HepG2 (cell line): ENCODE measurements at regions not wholly inside any gene's neighbourhood (a gene's known extent, or its start where the extent isn't known, plus 50 kb on each side); places are given as distances from the start of the nearest gene placed in this dataset.

Experiments used
- ATAC-seq: fragments of 200-7000 bp; cut with Tn5 transposase; 3 replicates; pipeline ENCODE4 v1.9.1; 2020; ENCODE audit warnings: mild to moderate bottlenecking, moderate library complexity
- BruUV-seq: library from RNA; stranded (reverse); fragments of 400-500 nt; replicated peaks from 2 replicates; lab custom pipeline; 2021; lab: Mats Ljungman, UMichigan
- CTCF ChIA-PET: fragments of 300-600 bp; formaldehyde crosslinking; extraction: SDS; loops from one replicate; lab custom pipeline; 2021; ENCODE audit warnings: low total read pairs, inconsistent platforms, low intra/inter-chr PET ratio; lab: Yijun Ruan, JAX
- POLR2A ChIA-PET: fragments of 350-600 bp; sonication (Branson Sonifier 250); formaldehyde crosslinking; loops from one replicate; lab custom pipeline; 2020; ENCODE audit warnings: antibody characterized with exemption, inconsistent platforms; lab: Yijun Ruan, JAX
- DNase-seq: peaks from one replicate; pipeline ENCODE4 v3.0.0-alpha.2; 2015; ENCODE audit warnings: low spot score
- FAIRE-seq: peaks from 3 replicates; lab custom pipeline; 2011; peaks lifted over from hg19 to GRCh38; lab: Jason Lieb, UNC
- H2AFZ ChIP-seq: one replicate; pipeline ENCODE4 v1.6.1; 2011; ENCODE audit warnings: low read length, inconsistent platforms
- H3K27ac ChIP-seq: fragments of 300-600 bp; 3 replicates; pipeline ENCODE4 v1.8.0; 2011; ENCODE audit warnings: mixed run types, mild to moderate bottlenecking, mixed read lengths, low read length, inconsistent platforms; ENCODE audit not compliant: insufficient read depth; ENCODE audit errors: extremely low read length
- H3K27me3 ChIP-seq, 2 experiments: fragments of 200-600 bp in 1 of 2; 2 replicates in 1 of 2; 3 replicates in 1 of 2; pipeline versions ENCODE4 v1.6.0 to v1.8.0; 2011; ENCODE audit warnings: low read length in 2 of 2, mild to moderate bottlenecking in 2 of 2, moderate library complexity in 2 of 2, inconsistent platforms in 1 of 2; ENCODE audit not compliant: insufficient read depth in 2 of 2, control insufficient read depth in 1 of 2
- H3K36me3 ChIP-seq, 2 experiments: fragments of 200-600 bp in 1 of 2; replicated peaks in 1 of 2; 2 replicates in 1 of 2; 3 replicates in 1 of 2; pipeline versions ENCODE4 v1.5.1 to v1.8.0; 2011; ENCODE audit warnings: low read length in 2 of 2, inconsistent platforms in 1 of 2; ENCODE audit not compliant: insufficient read depth in 2 of 2, control insufficient read depth in 1 of 2
- H3K4me1 ChIP-seq: 2 replicates; pipeline ENCODE4 v1.5.1; 2012; ENCODE audit warnings: low read length, inconsistent platforms; ENCODE audit not compliant: insufficient read depth
- H3K4me2 ChIP-seq: 2 replicates; pipeline ENCODE4 v1.6.0; 2011; ENCODE audit warnings: low read depth, low read length, inconsistent platforms
- H3K4me3 ChIP-seq, 3 experiments: fragments of 200-600 bp in 1 of 3; sonication (generic), shearing (Covaris generic) in 1 of 3; replicated peaks in 1 of 3; 2 replicates each; pipeline ENCODE4 v1.5.1; 2011 to 2016; ENCODE audit warnings: low read length in 3 of 3, inconsistent platforms in 2 of 3, low read depth in 2 of 3, mild to moderate bottlenecking in 2 of 3, control low read depth in 1 of 3, mixed read lengths in 1 of 3; ENCODE audit not compliant: insufficient read depth in 1 of 3
- H3K79me2 ChIP-seq: one replicate; pipeline ENCODE4 v1.6.1; 2011; ENCODE audit warnings: low read length, inconsistent platforms; ENCODE audit not compliant: insufficient read depth
- H3K9ac ChIP-seq: 2 replicates; pipeline ENCODE4 v1.6.0; 2011; ENCODE audit warnings: mild to moderate bottlenecking, low read depth, low read length, inconsistent platforms; ENCODE audit not compliant: insufficient read depth
- H3K9me3 ChIP-seq: 2 replicates; pipeline ENCODE4 v1.5.1; 2012; ENCODE audit warnings: mild to moderate bottlenecking, low read length
- H4K20me1 ChIP-seq: 2 replicates; pipeline ENCODE4 v1.6.0; 2011; ENCODE audit warnings: inconsistent platforms, mild to moderate bottlenecking, low read length, moderate library complexity; ENCODE audit not compliant: insufficient read depth
- BRD4 ChIP-seq: sonication (generic); formaldehyde crosslinking; IDR thresholded peaks from 2 replicates; pipeline ENCODE4 v1.4.0; 2020; ENCODE audit warnings: missing genetic modification reagents
- HDAC2 ChIP-seq: sonication (generic); formaldehyde crosslinking; IDR thresholded peaks from 2 replicates; pipeline ENCODE4 v1.4.0; 2020; ENCODE audit warnings: missing genetic modification reagents
- MAFF ChIP-seq: IDR thresholded peaks from 2 replicates; pipeline ENCODE4 v1.6.1; 2011; ENCODE audit warnings: low read depth, low read length, improper control_type of control experiment
- MAFK ChIP-seq, 2 experiments: IDR thresholded peaks in 1 of 2; conservative IDR thresholded peaks in 1 of 2; 2 replicates each; pipeline ENCODE4 v1.6.1; 2011; ENCODE audit warnings: improper control_type of control experiment in 2 of 2, low read length in 2 of 2
- MAX ChIP-seq: IDR thresholded peaks from 2 replicates; pipeline ENCODE4 v1.6.1; 2012; ENCODE audit warnings: inconsistent platforms
- NFE2L2 ChIP-seq: fragments of 150-350 bp; IDR thresholded peaks from 2 replicates; pipeline ENCODE4 v1.6.1; 2014; ENCODE audit warnings: low read length
- NR2F6 ChIP-seq, 2 experiments: IDR thresholded peaks; 2 replicates each; pipeline ENCODE4 v1.6.1; 2016; ENCODE audit warnings: antibody characterized with exemption in 1 of 2, mild to moderate bottlenecking in 1 of 2
- NRL ChIP-seq: sonication (generic); formaldehyde crosslinking; IDR thresholded peaks from 2 replicates; pipeline ENCODE4 v1.5.0; 2020; ENCODE audit warnings: missing genetic modification reagents, mild to moderate bottlenecking, moderate library complexity, borderline replicate concordance
- PTBP1 ChIP-seq: fragments of 200-400 bp; formaldehyde crosslinking; IDR thresholded peaks from 2 replicates; pipeline ENCODE4 v1.6.1; 2018; ENCODE audit warnings: low read length, low read depth; ENCODE audit not compliant: poor library complexity, severe bottlenecking
- RFXAP ChIP-seq: sonication (generic); formaldehyde crosslinking; IDR thresholded peaks from 2 replicates; pipeline ENCODE4 v1.4.0; 2020; ENCODE audit warnings: missing genetic modification reagents, borderline replicate concordance
- SNRNP70 ChIP-seq: fragments of 200-400 bp; formaldehyde crosslinking; IDR thresholded peaks from 2 replicates; pipeline ENCODE4 v1.6.1; 2017; ENCODE audit warnings: mild to moderate bottlenecking, low read depth, low read length, moderate library complexity
- ZFP36L2 ChIP-seq: sonication (generic); formaldehyde crosslinking; IDR thresholded peaks from 2 replicates; pipeline ENCODE4 v1.4.0; 2020; ENCODE audit warnings: missing genetic modification reagents
- ZNF160 ChIP-seq: sonication (generic); formaldehyde crosslinking; IDR thresholded peaks from 2 replicates; pipeline ENCODE4 v1.8.0; 2022; ENCODE audit warnings: mild to moderate bottlenecking, inconsistent platforms, missing genetic modification reagents
- ZNF205 ChIP-seq: IDR thresholded peaks from 2 replicates; pipeline ENCODE4 v1.6.1; 2018; ENCODE audit warnings: missing biosample characterization, missing genetic modification reagents
- ZNF503 ChIP-seq: sonication (generic); formaldehyde crosslinking; IDR thresholded peaks from 2 replicates; pipeline ENCODE4 v1.4.0; 2020; ENCODE audit warnings: missing genetic modification reagents
- ZNF513 ChIP-seq: sonication (generic); formaldehyde crosslinking; conservative IDR thresholded peaks from 2 replicates; pipeline ENCODE4 v1.5.0; 2020; ENCODE audit warnings: missing genetic modification reagents
- ZNF605 ChIP-seq: sonication (generic); formaldehyde crosslinking; IDR thresholded peaks from 2 replicates; pipeline ENCODE4 v1.8.0; 2022; ENCODE audit warnings: mild to moderate bottlenecking, missing genetic modification reagents
- WGBS: methylation state at CpG from one replicate; pipeline ENCODE4 v1.1.6; 2017; ENCODE audit warnings: low lambda C conversion rate; 5-methylcytosine and 5-hydroxymethylcytosine counted together
- in situ Hi-C: cut with HindIII; loops from 2 replicates; pipeline ENCODE4 v1.10.0; 2017; ENCODE audit warnings: low pct_unique_long_range_greater_than_20kb; ENCODE audit not compliant: extremely low pct_ligation_motif_present
- intact Hi-C: fragments of 100-400 bp; cut with micrococcal nuclease; formaldehyde crosslinking; loops from one replicate; pipeline ENCODE4 v1.10.0; 2022; ENCODE audit not compliant: unreplicated experiment

GRCh38 chr4:158353541-158354304 is 143.4 kb downstream of the TMEM144 start:
- TF ChIP-seq NRL: no peak
- TF ChIP-seq PTBP1: no peak
- no peak for TF ChIP-seq NFE2L2
- TF ChIP-seq SNRNP70: no peak
- peak; percentile 44 to 67; a peak in 3 of 4 replicates for TF ChIP-seq MAFK (conservative IDR thresholded peaks at IDR 0.05 in 1 of 2, IDR thresholded peaks at IDR 0.05 in 1 of 2; ENCODE audit: low read length in 2 of 2)
- peak; percentile 68 for TF ChIP-seq MAFF
- CTCF ChIA-PET: no interaction called here

GRCh38 chr4:158356301-158356700 is 146.0 kb downstream of the TMEM144 start:
- intact Hi-C loops: no loop called here
- Histone ChIP-seq H3K4me2 (no peak overlapping the region), H3K79me2 (no peaks in the 10 kb centered on the region), H3K36me3 (no peaks in the 10 kb centered on the region), H3K9ac (no peak overlapping the region), H3K9me3 (no peaks in the 10 kb centered on the region), H4K20me1 (no peaks in the 10 kb centered on the region), H3K4me3 (no peak overlapping the region), H3K27me3 (no peaks in the 10 kb centered on the region), H3K27ac (no peak overlapping the region), H3K4me1 (no peaks in the 10 kb centered on the region), H2AFZ (no peak overlapping the region)
- ATAC-seq: no peak
- in situ Hi-C loops: no loop called here
- BruUV-seq: no TSS peak
- ChIA-PET CTCF (no interaction called here), POLR2A (no interaction called here)
- 18% methylated on average over 8 of the region's 8 CpGs for WGBS
- FAIRE-seq: no peak
- DNase-seq: no peak
- TF ChIP-seq RFXAP (no peak), ZFP36L2 (no peak), ZNF513 (CRISPR knock-in tag) (no peak), BRD4 (no peak), ZNF205 (CRISPR knock-in tag) (no peak), MAX (no peak), HDAC2 (CRISPR knock-in tag) (no peak), ZNF503 (CRISPR knock-in tag) (no peak), NR2F6 (IDR thresholded peaks at IDR 0.05) (no peak), NR2F6 (CRISPR knock-in tag; IDR thresholded peaks at IDR 0.05) (no peak), ZNF160 (CRISPR knock-in tag) (no peak), ZNF605 (no peak)

More at GRCh38 chr4:158353541-158354304, 143.4 kb downstream of the TMEM144 start:
- Histone ChIP-seq H3K9me3 (no peaks in the 10 kb centered on the region), H3K27me3 (no peaks in the 10 kb centered on the region), H3K4me3 (no peak overlapping the region), H3K27ac (no peak overlapping the region), H3K4me1 (no peaks in the 10 kb centered on the region), H3K79me2 (no peaks in the 10 kb centered on the region), H3K9ac (no peak overlapping the region), H3K4me2 (no peak overlapping the region), H4K20me1 (no peaks in the 10 kb centered on the region), H3K36me3 (no peaks in the 10 kb centered on the region), H2AFZ (no peak overlapping the region)
- ATAC-seq (no peak), FAIRE-seq (no peak), DNase-seq (no peak)
- in situ Hi-C loops: no loop called here
- intact Hi-C loops: no loop called here
- POLR2A ChIA-PET: no interaction called here
- 18% methylated on average over 4 of the region's 4 CpGs for WGBS
- no TSS peak for BruUV-seq
